SK-N-SH (cell line): ENCODE measurements at regions not wholly inside any gene's neighbourhood (a gene's known extent, or its start where the extent isn't known, plus 50 kb on each side); places are given as distances from the start of the nearest gene placed in this dataset.

Experiments
- CTCF ChIA-PET: fragments of 300-600, 350-600 bp; formaldehyde crosslinking; extraction: SDS; loops from one replicate; lab custom pipeline; 2021; lab: Yijun Ruan, JAX
- POLR2A ChIA-PET: fragments of 350-600 bp; sonication (Branson Sonifier 250); formaldehyde crosslinking; extraction: SDS; loops from one replicate; lab custom pipeline; 2020; ENCODE audit warnings: antibody characterized with exemption, inconsistent platforms; lab: Yijun Ruan, JAX
- DNase-seq: peaks from one replicate; pipeline ENCODE4 v3.0.0; 2012
- H2AFZ ChIP-seq: fragments of 200-600 bp; sonication (generic); 2 replicates; pipeline ENCODE4 v1.8.1; 2016; ENCODE audit warnings: antibody characterized with exemption, mild to moderate bottlenecking, low read depth
- H3F3A ChIP-seq: fragments of 200-600 bp; sonication (generic); replicated peaks from 2 replicates; pipeline ENCODE3; 2016; ENCODE audit warnings: antibody characterized with exemption, mild to moderate bottlenecking; ENCODE audit not compliant: insufficient read depth
- H3K27ac ChIP-seq, 2 experiments: fragments of 200-500 bp in 1 of 2; fragments of 200-600 bp in 1 of 2; sonication (Bioruptor generic) in 1 of 2; sonication (generic), shearing (Covaris generic) in 1 of 2; 2 replicates each; pipeline versions ENCODE4 v1.5.1 to v1.6.1; 2014 to 2016; ENCODE audit warnings: low read depth in 2 of 2, inconsistent platforms in 1 of 2, low read length in 1 of 2, mild to moderate bottlenecking in 1 of 2, mixed read lengths in 1 of 2
- H3K27me3 ChIP-seq: fragments of 200-600 bp; sonication (generic), shearing (Covaris generic); 2 replicates; pipeline ENCODE4 v1.6.1; 2016; ENCODE audit warnings: mixed run types; ENCODE audit not compliant: insufficient read depth
- H3K36me3 ChIP-seq, 2 experiments: fragments of 200-500 bp in 1 of 2; fragments of 200-600 bp in 1 of 2; sonication (Bioruptor generic) in 1 of 2; sonication (generic) in 1 of 2; replicated peaks in 1 of 2; 2 replicates each; pipeline versions ENCODE3 to v1.5.1; 2014 to 2016; ENCODE audit warnings: low read length in 1 of 2, mild to moderate bottlenecking in 1 of 2; ENCODE audit not compliant: insufficient read depth in 2 of 2, control insufficient read depth in 1 of 2
- H3K4me1 ChIP-seq, 2 experiments: fragments of 200-500 bp in 1 of 2; fragments of 200-600 bp in 1 of 2; sonication (Bioruptor generic) in 1 of 2; sonication (generic), shearing (Covaris generic) in 1 of 2; 2 replicates each; pipeline versions ENCODE4 v1.5.1 to v1.6.1; 2014 to 2016; ENCODE audit warnings: low read depth in 1 of 2, low read length in 1 of 2, mixed run types in 1 of 2; ENCODE audit not compliant: insufficient read depth in 2 of 2, control insufficient read depth in 1 of 2
- H3K4me2 ChIP-seq: fragments of 200-600 bp; sonication (generic), shearing (Covaris generic); 2 replicates; pipeline ENCODE4 v1.6.1; 2017; ENCODE audit warnings: mixed run types
- H3K4me3 ChIP-seq, 2 experiments: fragments of 200-500 bp in 1 of 2; fragments of 200-600 bp in 1 of 2; sonication (Bioruptor generic) in 1 of 2; sonication (generic), shearing (Covaris generic) in 1 of 2; 2 replicates each; pipeline versions ENCODE4 v1.5.1 to v1.8.1; 2014 to 2016; ENCODE audit warnings: low read depth in 2 of 2, inconsistent platforms in 1 of 2, low read length in 1 of 2, mild to moderate bottlenecking in 1 of 2, mixed read lengths in 1 of 2, moderate library complexity in 1 of 2
- H3K79me2 ChIP-seq: fragments of 200-600 bp; sonication (generic); 2 replicates; pipeline ENCODE4 v1.8.1; 2017; ENCODE audit warnings: mild to moderate bottlenecking; ENCODE audit not compliant: insufficient read depth
- H3K9ac ChIP-seq: fragments of 200-600 bp; sonication (generic); 2 replicates; pipeline ENCODE4 v1.6.1; 2017; ENCODE audit warnings: mixed run types
- H3K9me2 ChIP-seq: fragments of 200-600 bp; sonication (generic); 2 replicates; pipeline ENCODE4 v1.6.1; 2017; ENCODE audit warnings: mixed run types
- H3K9me3 ChIP-seq: fragments of 200-600 bp; sonication (generic); 2 replicates; pipeline ENCODE4 v1.6.1; 2017; ENCODE audit warnings: mixed run types, mild to moderate bottlenecking, moderate library complexity
- H4K20me1 ChIP-seq: fragments of 200-600 bp; sonication (generic); 2 replicates; pipeline ENCODE4 v1.6.1; 2017; ENCODE audit warnings: mild to moderate bottlenecking, mixed run types; ENCODE audit not compliant: insufficient read depth
- CTCF ChIP-seq: fragments of 200-600 bp; sonication (generic); IDR thresholded peaks from 2 replicates; pipeline ENCODE4 v1.6.1; 2017; ENCODE audit warnings: antibody characterized with exemption, mild to moderate bottlenecking, moderate library complexity
- ELF1 ChIP-seq: IDR thresholded peaks from 2 replicates; pipeline ENCODE4 v1.4.0; 2012
- EZH2phosphoT487 ChIP-seq: fragments of 200-600 bp; sonication (generic); IDR thresholded peaks from 2 replicates; pipeline ENCODE4 v1.6.1; 2017; ENCODE audit warnings: low read depth, mixed run types, mild to moderate bottlenecking, antibody characterized with exemption, moderate library complexity, borderline replicate concordance
- GATA2 ChIP-seq: sonication (generic); formaldehyde crosslinking; IDR thresholded peaks from 2 replicates; pipeline ENCODE4 v1.5.0; 2020; ENCODE audit warnings: mild to moderate bottlenecking, missing genetic modification reagents
- MEF2A ChIP-seq: IDR thresholded peaks from 2 replicates; pipeline ENCODE4 v1.4.0; 2012; ENCODE audit warnings: low read depth, borderline replicate concordance
- PBX3 ChIP-seq: IDR thresholded peaks from 2 replicates; pipeline ENCODE4; 2012
- RAD21 ChIP-seq: IDR thresholded peaks from 2 replicates; pipeline ENCODE4 v1.6.1; 2012; ENCODE audit warnings: mild to moderate bottlenecking, low read length
- SMC3 ChIP-seq: IDR thresholded peaks from 2 replicates; pipeline ENCODE4 v1.6.1; 2012; ENCODE audit warnings: low read depth, low read length, improper control_type of control experiment
- TCF12 ChIP-seq: IDR thresholded peaks from 2 replicates; pipeline ENCODE4 v1.4.0; 2012
- WGBS: methylation state at CpG from one replicate; pipeline ENCODE4 v1.1.6; 2017; ENCODE audit warnings: low lambda C conversion rate; 5-methylcytosine and 5-hydroxymethylcytosine counted together

- Histone ChIP-seq H3K9me2 (no peaks in the 10 kb centered on the region), H3K27ac (no peak overlapping the region), H3K36me3 (no peaks in the 10 kb centered on the region), H3K4me2 (no peak overlapping the region), H3K9me3 (no peaks in the 10 kb centered on the region), H3K27me3 (no peaks in the 10 kb centered on the region), H3F3A (no peaks in the 10 kb centered on the region), H3K79me2 (no peaks in the 10 kb centered on the region), H3K9ac (no peak overlapping the region), H2AFZ (no peak overlapping the region), H3K4me1 (no peaks in the 10 kb centered on the region)
- ChIA-PET POLR2A (interaction anchor here (1.2 kb wide), 1 partner anchor 317 kb away, joined by 5 read pairs; no protein-coding TSS in a partner anchor), CTCF (interaction anchor here (0.6 to 5.1 kb wide), 46 partner anchors 9 to 371 kb away, joined by 3 to 158 read pairs (median 4); partner anchors contain the start of gene GLRA1)
- DNase-seq: peak; percentile 66
- TF ChIP-seq ELF1 (no peak), TCF12 (no peak), EZH2phosphoT487 (no peak), SMC3 (peak; percentile 80), GATA2 (peak; percentile 90), MEF2A (no peak), CTCF (peak; percentile 90), PBX3 (no peak), RAD21 (peak; percentile 77)
- TF ChIP-seq, all 33 proteins: peak for 4
- H4K20me1 ChIP-seq: no peaks in the 10 kb centered on the region
- WGBS: 0% methylated on average over 3 of the region's 3 CpGs
- H3K4me3 ChIP-seq: no peak overlapping the region
Measured at GRCh38 chr5:152142840-152143469, 218.3 kb upstream of the GLRA1 start.

- Histone ChIP-seq H3K79me2 (no peaks in the 10 kb centered on the region), H3K9me3 (no peaks in the 10 kb centered on the region), H3K4me1 (no peaks in the 10 kb centered on the region), H3K9ac (no peak overlapping the region), H3K9me2 (no peaks in the 10 kb centered on the region), H2AFZ (no peak overlapping the region), H3K4me2 (no peak overlapping the region), H3K4me3 (no peak overlapping the region), H3K36me3 (no peaks in the 10 kb centered on the region), H4K20me1 (no peaks in the 10 kb centered on the region), H3K27ac (no peak overlapping the region), H3F3A (no peaks in the 10 kb centered on the region), H3K27me3 (no peaks in the 10 kb centered on the region)
- no peak for DNase-seq
- ChIA-PET POLR2A (no interaction called here), CTCF (interaction anchor here (1.0 to 2.5 kb wide), 3 partner anchors 236 to 315 kb away, joined by 3 to 15 read pairs (median 3); no protein-coding TSS in a partner anchor)
- no peak for TF ChIP-seq RAD21
- WGBS: 14% methylated on average over 1 of the region's 1 CpG
Measured at GRCh38 chr5:152140347-152140746, 215.7 kb upstream of the GLRA1 start.
